NCI-H1092 (cell line): ENCODE measurements at regions not wholly inside any gene's neighbourhood (a gene's known extent, or its start where the extent isn't known, plus 50 kb on each side); places are given as distances from the start of the nearest gene placed in this dataset.
"Not testable (repeated sequence)": the region's sequence is repeated elsewhere in the genome, so short reads cannot be mapped to it uniquely, and the experiment has no call there.

ENCODE experiments used
- DNase-seq: peaks from one replicate; lab custom pipeline; 2025; lab: John Stamatoyannopoulos, UW

DNA sequence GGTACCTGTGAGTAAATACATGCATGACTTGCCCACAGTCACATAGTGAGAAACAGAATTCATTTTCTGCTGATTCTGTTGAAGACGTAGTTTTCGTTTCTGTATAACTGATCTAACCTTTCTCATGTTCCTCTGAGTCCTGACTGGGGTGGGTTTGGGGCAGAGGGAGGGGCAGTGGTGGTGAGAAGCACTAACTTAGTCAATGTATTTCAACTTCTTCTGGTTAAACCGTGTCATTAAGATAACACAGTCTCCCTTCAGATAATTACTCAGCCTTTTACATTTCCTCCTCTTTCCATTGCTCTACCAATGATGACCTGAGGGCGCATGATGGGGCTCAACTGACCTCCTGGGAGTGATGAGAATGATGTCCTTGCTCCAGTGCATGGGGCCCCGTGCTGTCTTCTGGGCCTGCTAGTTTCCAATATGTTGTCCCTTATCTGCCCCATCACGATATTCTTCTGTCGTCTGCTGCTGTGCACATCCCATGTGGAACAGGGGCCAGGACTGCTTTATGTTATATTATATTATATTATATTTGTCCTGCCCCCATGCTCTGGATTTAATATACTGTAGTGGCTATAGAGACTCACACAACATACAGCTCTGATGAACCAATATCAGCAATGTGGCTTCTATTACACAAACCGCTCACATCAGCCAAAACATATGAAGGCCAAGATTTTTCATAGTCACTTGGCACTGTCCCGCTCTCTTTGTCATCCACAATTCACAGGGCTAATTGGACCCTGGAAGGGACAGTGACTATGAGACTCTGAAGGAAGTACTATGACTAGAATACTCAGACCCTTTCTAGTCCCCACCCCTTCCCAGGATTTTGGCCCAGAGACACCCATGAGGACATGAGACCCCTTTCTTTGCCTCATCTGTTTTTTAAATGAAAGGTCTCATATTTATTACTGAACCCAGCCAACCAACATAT, 407.1 kb upstream of the MCTP2 start:
- no peak for DNase-seq

DNA sequence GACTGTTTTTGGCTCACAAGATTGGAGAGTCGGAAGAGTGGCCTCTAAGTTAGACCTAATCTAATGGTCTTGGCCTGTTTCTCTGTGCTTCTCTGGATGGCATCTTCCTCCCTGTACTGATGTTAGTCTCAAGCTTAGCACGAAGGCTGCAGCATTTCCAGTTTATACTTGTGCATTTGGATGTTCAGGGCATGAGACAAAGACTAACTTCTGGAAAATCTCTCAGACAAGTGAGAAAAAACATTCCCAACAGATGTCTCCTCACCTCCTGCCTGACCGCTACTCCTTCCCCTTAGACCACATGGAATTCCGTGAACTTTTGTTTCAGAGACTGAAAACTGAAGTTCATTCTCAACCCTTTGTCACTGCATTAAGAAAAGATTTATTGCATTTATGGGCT, 410.8 kb upstream of the MCTP2 start:
- no peak for DNase-seq

DNA sequence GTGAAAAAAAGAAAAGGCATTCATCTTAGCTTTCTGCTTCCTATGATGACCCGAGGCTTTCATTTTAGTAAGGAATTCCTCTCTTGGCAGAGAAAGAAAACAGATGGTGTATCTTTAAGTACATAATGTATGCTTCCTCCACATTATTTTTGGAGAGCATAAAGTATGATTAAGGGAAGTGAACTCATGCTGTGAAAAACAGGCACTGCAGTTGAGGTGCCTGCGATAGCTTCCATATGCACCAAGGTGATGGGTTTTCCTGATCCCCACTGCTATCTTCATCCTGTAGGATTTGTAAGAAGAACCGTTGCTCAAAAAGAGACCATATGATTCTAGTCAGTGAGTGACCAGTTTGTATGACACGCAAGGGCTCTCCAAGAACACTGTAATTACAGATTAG, 411.5 kb upstream of the MCTP2 start:
- no peak for DNase-seq

DNA sequence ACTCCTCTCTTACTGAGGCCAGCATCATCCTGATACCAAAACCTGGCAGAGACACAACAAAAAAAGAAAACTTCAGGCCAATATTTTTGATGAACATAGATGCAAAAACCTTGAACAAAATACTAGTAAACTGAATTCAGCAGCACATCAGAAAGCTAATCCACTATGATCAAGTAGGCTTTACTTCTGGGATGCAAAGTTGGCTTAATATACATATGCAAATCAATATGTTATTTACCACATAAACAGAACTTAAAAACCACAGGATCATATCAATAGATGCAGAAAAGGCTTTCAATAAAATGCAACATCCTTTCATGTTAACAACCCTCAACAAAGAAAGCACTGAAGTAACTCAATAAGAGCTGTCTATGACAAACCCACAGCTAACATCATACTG, 414.5 kb upstream of the MCTP2 start:
- no peak for DNase-seq

DNA sequence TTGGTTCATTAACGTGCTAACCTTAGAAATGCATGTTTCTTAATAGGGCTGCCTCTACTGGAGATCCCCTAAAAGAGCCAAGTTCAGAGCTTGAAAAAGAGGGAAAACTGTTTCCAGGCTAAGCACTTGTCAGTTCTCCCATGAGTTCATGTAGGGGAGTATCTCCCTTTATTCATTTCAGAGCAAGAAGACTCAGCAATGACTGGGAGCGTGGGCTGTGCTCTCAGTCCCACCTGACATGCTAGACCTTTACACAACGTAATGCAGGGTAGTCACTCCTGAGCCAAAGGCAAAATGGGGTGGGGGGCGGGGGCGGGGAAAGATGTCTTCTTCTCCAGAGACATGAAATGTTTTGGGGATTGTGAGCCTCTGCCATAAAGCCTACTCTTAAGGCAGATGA, 420.1 kb upstream of the MCTP2 start:
- DNase-seq: no peak

DNA sequence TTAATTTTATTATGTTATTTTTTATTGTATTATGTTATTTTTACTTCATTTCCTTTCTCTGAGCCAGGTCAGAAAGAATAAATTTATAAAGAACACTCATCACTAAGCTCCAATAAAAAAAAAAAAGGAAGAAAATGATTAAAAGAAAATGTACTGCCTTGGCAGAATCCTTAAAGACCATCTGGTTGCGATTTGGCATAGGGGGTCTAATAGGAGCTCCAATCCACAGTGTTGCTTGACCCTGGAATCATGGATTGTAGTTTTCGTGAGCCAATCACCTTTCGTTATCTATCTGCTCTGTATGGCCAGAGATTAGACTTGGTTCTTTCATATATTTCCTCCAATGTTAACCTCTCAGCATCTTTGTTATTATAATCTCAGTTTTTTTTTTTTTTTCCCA, 421.8 kb upstream of the MCTP2 start:
- no peak for DNase-seq

DNA sequence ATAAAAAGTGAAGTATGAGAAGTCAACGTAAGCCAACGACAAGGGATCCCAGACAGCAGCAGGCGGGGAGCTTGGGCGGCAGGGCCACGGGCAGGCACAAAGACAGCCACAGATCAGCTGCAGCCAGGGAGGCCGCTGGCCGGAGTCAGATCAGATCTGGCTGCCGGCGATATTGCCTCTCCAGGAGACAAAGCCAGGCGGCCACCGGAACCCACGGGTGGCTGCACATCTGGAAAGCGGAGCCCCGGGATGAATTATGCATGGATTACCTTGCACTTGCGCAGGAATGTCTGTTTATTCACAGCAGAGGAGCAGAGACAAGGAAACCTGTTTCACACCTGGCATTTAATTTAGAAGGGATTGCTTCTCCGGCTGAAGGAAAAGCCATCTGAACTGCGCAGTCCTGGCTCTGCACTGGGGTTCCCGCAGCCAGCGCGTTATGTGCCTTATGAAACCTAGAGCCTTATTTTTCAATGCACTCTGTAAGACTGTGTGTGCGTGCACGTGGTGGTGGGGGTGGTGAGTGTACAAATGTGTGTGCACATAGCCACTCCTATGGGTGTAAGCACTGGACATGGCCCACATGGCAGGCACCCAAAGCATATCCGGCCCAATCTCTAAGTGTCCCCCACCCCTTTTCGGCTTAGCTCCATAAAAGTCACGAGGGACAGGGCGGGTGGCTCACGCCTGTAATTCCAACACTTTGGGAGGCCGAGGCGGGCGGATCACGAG, 427.8 kb upstream of the MCTP2 start:
- no peak for DNase-seq

DNA sequence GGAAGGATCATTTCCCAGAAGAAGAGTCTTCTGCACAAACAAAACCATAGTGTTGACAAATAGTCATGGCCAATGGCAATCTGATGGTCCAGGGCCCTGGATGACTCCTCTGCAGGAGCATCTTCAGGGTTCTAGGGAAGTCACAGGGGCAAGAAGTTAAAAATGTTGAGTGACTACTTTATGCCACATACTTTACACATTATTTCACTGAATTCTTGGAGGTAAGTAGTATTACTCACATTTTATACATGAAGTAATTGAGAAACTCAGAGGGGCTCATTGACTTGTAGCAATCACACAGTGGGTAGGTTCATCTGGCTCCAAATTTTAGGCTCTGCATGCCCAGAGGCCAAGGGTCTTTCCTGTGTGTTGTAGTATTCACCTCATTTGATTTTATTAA, 430.2 kb upstream of the MCTP2 start:
- DNase-seq: no peak

DNA sequence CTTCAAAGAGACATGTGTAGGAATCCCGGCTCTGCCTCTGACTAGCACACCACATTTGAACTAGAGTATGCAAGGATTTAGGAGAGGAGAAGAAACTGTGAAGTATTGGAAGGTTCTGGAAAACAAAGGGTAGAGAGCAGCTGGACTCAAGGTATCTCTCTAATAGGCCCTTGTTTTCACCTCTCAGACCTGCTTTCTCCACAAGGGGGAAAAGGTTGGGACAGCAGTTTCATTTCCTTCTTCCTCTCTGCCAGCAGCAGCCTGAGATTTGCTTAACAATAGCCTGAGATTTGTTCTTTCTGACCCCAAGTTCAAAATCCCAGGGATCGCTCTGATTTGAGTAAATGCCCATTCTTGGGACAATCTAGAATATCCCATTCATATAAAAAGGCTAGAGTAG, 430.6 kb upstream of the MCTP2 start:
- no peak for DNase-seq

DNA sequence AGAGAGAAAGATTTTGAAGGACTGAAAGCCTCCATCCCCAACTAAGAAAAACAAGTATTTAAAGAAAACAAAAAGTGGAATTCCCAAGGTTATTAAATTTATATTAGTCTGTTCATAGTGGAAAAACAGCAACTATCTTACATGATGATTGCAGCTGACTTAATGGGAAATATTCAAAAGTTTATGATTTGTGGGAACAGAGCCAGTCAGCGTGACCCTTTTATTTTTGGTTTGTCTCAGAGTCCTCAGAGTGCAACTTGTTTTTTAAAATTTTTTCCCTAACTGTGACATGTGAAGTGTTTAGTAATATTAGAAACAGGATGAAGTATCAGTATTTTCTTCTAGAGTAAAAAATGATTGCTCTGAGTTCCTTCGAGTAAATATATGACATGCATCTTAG, 441.9 kb upstream of the MCTP2 start:
- DNase-seq: no peak

DNA sequence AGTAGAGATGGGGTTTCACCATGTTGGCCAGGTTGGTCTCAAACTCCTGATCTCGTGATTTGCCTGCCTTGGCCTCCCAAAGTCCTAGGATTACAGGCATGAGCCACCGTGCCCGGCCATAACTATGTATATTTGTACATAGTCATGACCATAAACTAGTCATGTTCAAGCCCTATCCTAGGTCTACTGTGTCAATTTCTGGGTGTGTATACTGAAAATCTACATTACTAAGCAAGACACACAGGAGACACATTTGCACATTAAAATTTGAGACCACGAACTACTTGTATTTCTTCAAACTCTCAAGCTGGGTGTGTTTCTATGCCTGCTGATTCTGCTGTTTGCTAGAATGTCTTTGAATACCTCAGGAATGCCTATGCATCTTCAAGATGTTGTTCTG, 451.3 kb upstream of the MCTP2 start:
- DNase-seq: no peak

DNA sequence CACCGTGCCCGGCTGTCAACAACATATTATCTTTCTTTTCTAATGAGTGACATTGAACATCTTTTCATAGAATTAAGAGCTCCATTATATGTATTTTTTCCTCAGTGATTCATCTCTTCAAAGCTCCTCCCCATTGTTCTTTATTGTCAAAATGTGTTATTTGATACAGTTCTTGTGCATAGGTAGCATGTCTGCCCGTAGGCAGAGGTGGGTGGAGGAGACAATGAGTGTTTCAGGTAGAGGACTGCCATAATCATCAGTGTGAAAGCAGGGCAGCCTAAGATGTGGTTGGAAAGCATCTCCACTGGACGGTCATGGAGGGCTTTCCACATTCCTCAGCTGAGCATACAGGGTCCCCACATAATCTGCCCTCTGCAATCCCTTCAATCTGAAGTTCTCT, 452.0 kb upstream of the MCTP2 start:
- DNase-seq: no peak

DNA sequence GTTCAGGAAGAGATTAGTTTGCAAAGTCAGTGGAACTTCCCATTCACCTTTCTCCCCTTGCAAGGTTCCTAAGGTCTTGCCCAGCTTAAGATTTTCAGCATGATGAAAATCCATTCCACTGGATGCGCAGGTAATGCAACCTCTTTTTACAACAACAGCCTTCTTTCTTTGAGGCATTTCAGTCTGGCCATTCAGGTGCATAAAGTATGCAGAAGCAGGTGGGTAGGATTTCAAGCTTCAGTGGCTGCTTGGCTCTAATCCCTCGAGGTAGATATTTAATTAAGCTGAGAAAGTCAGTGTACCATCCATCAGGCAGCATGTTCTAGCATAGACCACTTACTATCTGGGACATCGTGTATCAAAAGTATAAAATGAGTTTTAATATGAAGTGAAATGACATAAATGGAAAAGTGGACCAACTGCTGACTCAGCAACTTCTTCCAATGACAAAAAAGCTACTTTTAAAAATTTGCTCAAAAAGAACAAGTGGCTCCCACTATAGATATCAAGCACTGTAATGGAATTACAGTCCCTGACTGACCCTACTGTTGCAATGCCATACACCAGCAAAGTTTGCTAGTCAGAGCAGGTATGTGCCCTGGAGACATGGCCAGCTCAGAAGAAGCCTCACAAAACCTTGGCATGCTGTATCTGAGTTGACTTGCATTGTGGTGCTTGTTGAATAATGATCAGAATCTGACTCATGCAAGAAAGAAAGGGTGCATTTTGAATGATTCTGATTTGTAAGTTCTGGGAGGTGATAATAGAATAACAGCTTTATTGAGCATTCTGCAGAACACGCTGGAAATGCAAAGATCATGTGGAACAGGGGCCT, 459.9 kb upstream of the MCTP2 start:
- no peak for DNase-seq

DNA sequence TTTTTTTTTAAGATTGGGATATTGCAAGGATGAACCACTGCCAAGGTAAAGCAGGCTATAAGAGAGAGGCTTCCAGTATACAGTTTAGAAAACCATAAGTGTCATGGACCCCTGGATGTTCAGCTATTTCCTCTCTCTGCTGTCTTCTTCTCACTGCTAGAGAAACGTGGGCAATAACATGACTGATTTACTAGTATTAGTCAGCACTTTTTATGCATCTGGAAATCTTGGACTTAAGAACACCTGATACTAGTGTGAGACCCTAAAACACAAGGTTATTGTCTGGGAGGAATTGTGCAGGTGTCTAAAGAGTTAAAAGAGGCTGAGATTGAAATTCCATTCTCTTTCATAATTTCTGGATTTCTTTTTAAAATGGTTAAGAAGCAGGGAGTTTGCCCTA, 460.6 kb upstream of the MCTP2 start:
- no peak for DNase-seq

DNA sequence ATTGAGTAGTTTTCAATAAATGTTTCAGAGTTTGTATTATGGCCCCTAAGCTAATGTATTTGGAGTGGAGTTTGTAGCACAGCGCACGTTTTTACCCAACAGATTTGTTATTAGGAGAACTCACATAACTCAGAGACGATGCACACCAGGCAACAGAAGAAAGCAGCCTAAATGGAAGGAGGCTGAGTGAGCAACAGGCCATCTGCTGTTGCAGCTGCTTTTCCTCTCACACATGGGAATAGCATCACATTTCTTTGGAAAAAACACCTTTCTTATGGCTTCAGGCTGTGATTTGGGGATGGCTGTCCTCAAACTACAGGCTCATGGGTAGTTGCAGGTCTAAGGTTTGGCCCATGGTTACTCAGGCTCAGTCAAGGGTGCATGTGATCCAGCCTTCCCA, 469.3 kb upstream of the MCTP2 start:
- DNase-seq: no peak

DNA sequence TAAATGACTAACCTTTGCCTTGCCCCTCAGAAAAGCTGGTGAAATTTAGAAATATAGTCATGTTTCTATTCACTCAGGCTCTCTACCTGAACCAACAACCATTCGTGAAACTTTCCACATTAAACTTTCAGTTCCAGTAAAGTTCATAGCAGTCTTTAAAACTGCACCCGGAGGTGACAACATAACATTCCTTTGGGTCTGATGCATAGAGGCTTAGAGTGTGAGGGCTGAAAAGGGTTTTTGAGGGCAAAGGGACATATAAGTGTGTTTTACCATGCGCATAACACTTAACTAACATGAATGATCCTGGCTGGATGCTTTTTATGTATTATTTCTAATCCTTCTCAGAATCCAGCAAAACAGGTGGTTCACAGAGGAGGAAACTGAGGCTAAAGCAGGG, 471.7 kb upstream of the MCTP2 start:
- DNase-seq: no peak

DNA sequence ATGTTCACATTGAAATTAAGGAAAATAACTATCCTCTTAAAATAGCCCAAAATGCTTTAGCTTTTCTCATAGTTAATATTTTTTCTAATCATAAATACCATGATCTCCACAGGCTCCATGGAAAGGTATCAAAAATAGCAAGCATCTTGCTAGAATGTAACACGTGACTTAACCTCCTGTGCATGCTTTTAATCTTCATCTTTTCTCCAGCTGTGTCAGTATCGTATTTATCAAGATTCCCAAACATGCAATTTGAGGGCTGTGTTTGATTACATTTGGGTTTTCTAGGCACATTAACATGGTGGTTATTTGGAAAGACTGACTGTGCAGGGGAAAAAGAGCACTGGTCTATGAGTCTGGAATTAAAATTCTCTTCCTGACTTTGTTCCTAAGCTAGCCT, 472.5 kb upstream of the MCTP2 start:
- no peak for DNase-seq

DNA sequence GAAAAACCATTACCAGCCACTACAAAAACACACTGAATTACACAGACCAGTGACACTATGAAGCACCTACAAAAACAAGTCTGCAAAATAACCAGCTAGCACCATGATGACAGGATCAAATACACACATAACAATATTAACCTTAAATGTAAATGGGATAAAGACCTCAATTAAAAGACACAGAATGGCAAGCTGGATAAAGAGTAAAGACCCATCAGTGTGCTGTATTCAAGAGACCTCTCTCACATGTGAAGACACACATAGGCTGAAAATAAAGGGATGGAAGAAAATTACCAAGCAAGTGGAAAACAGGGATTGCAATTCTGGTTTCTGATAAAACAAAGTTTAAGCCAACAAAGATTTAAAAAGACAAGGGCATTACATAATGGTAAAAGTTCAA, 482.7 kb upstream of the MCTP2 start:
- no peak for DNase-seq

DNA sequence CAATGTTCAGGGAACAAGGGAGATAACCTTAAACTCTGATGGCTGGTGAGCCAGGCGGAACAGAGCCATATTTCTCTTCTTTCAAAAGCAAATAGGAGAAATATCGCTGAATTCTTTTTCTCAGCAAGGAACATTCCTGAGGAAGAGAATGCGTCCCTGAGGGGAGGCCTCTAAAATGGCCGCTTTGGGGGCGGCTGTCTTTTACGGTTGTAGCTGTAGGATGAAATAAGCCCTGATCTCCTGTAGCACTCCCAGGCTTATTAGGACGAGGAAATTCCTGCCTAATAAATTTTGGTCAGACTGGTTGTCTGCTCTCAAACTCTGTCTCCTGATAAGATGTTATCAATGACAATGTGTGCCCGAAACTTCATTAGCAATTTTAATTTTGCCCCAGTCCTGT, 496.4 kb upstream of the MCTP2 start:
- DNase-seq: not testable (repeated sequence)

DNA sequence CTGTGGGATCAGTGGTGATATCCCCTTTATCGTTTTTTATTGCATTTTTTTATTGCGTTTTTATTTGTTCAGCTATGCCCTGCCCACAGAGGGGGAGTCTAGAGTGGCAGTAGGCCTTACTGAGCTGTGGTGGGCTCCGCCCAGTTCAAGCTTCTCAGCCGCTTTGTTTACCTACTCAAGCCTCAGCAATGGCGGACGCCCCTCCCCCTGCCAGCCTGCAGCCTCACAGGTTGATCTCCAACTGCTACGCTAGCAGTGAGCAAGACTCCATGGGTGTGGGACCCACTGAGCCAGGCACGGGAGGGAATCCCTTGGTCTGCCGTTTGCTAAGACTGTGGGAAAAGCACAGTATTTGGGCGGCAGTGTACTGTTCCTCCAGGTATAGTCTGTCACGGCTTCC, 500.6 kb upstream of the MCTP2 start:
- DNase-seq: no peak

DNA sequence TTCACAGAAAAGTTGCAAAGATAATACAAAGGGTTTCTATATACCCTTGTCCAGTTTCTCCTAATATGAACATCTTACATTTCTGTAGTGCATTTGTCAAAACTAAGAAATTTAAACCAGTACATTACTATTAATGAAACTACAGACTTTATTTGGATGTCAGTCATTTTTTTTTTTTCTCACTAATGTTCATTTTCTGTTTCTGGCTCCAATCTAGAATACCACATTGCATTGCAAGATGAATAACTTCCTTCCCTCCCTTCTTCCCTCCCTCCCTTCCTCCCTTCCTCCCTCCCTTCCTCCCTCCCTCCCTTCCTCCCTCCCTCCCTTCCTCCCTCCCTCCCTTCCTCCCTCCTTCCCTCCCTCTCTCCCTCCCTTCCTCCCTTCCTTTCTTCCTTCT, 509.2 kb upstream of the MCTP2 start:
- DNase-seq: no peak

DNA sequence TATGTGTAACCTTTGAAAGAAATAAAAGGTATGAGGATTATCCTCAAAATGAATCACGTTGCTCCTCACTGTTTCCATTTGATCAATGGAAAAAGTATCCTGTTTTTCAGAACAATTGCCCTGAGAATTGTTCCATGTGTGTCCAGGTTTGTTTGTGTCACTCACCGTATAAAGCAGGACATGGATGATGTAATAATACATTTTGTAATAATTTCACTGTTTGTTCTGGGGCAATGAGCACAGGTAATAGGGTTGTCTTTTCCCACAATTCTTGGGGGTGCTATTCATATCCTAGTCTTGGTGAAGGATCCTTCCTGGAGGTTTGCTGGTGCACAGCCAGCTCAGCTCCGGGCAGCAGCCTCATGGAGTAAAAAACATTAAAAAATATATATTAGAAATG, 510.8 kb upstream of the MCTP2 start:
- no peak for DNase-seq

DNA sequence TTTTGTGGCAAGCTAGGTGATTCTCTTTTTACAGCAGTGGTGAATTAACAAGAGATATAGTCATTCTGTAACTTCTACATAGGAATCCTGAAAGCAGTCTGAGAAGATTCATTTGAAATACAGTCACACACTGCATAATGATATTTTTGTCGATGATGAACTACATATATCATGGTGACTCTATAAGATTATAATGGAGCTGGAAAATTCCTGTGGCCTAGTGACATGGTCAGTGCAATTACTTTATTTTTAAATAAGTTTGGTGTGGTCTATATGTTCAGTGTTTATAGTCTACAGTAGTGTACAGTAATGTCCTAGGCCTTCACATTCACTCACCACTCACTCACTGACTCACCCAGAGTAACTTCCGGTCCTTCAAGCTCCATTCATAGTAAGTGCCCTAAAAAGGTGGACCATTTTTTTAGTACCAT, 511.4 kb upstream of the MCTP2 start:
- DNase-seq: no peak
